A673 (cell line): ENCODE measurements at regions not wholly inside any gene's neighbourhood (a gene's known extent, or its start where the extent isn't known, plus 50 kb on each side); places are given as distances from the start of the nearest gene placed in this dataset.

Experiments
- BruUV-seq: library from RNA; stranded (reverse); fragments of 400-500 nt; replicated peaks from 2 replicates; lab custom pipeline; 2021; lab: Mats Ljungman, UMichigan
- CTCF ChIA-PET: fragments of 300-600 bp; sonication (Branson Sonifier 250); formaldehyde crosslinking; loops from one replicate; lab custom pipeline; 2022; ENCODE audit warnings: antibody characterized with exemption; lab: Charles Lee
- POLR2A ChIA-PET: fragments of 300-600 bp; sonication (Branson Sonifier 250); formaldehyde crosslinking; loops from one replicate; lab custom pipeline; 2022; ENCODE audit warnings: antibody characterized with exemption; ENCODE audit not compliant: low non-redundant PET; lab: Charles Lee
- DNase-seq: peaks from one replicate; pipeline ENCODE4 v3.0.0-alpha.2; 2015; ENCODE audit warnings: low spot score
- H3K27ac ChIP-seq: fragments of 200-600 bp; sonication (generic); 2 replicates; pipeline ENCODE4 v1.5.1; 2016; ENCODE audit warnings: mixed run types, low read depth, mild to moderate bottlenecking, mixed read lengths, antibody characterized with exemption, low read length; ENCODE audit not compliant: poor library complexity, severe bottlenecking
- H3K27me3 ChIP-seq: fragments of 200-600 bp; sonication (generic); replicated peaks from 2 replicates; pipeline ENCODE4 v1.6.1; 2017; ENCODE audit warnings: mixed run types, low read depth, mild to moderate bottlenecking, mixed read lengths, antibody characterized with exemption, low read length; ENCODE audit not compliant: insufficient read depth, poor library complexity
- H3K36me3 ChIP-seq: fragments of 200-600 bp; sonication (generic); 2 replicates; pipeline ENCODE4 v1.6.1; 2016; ENCODE audit warnings: mixed run types, mild to moderate bottlenecking, mixed read lengths, antibody characterized with exemption, low read length; ENCODE audit not compliant: insufficient read depth, poor library complexity, severe bottlenecking
- H3K4me1 ChIP-seq: fragments of 200-600 bp; sonication (generic); 2 replicates; pipeline ENCODE4 v1.6.1; 2017; ENCODE audit warnings: mixed run types, mild to moderate bottlenecking, mixed read lengths, antibody characterized with exemption, low read length; ENCODE audit not compliant: insufficient read depth, poor library complexity, severe bottlenecking
- H3K4me3 ChIP-seq: fragments of 200-600 bp; sonication (generic); 2 replicates; pipeline ENCODE4 v1.5.1; 2016; ENCODE audit warnings: low read depth, mixed run types, mild to moderate bottlenecking, mixed read lengths, low read length; ENCODE audit not compliant: poor library complexity, severe bottlenecking
- H3K9me3 ChIP-seq: fragments of 200-600 bp; sonication (generic); 2 replicates; pipeline ENCODE4 v1.6.1; 2016; ENCODE audit warnings: mixed run types, low read depth, mild to moderate bottlenecking, mixed read lengths, antibody characterized with exemption, low read length; ENCODE audit not compliant: poor library complexity, severe bottlenecking
- EZH2 ChIP-seq: fragments of 200-600 bp; sonication (generic); IDR thresholded peaks from 2 replicates; pipeline ENCODE4 v1.6.1; 2017; ENCODE audit warnings: borderline replicate concordance, low read depth, mild to moderate bottlenecking, mixed read lengths, antibody characterized with exemption, low read length; ENCODE audit not compliant: poor library complexity, severe bottlenecking
- intact Hi-C: fragments of 100-400 bp; cut with micrococcal nuclease; formaldehyde crosslinking; loops from one replicate; pipeline ENCODE4 v1.10.0; 2022; ENCODE audit not compliant: unreplicated experiment
- TF ChIP-seq, protein P1 (sequence below): fragments of 300-800, 200-600 bp; sonication (generic); conservative IDR thresholded peaks from 2 replicates; pipeline ENCODE4 v1.5.1; 2017; ENCODE audit warnings: low read depth, mild to moderate bottlenecking, antibody characterized with exemption, low read length, moderate library complexity, mixed read lengths

GRCh38 chr6:81854474-81854873 lies 102.0 kb upstream of the TENT5A start:
- Histone ChIP-seq H3K4me1 (no peaks in the 10 kb centered on the region), H3K4me3 (no peak overlapping the region), H3K27me3 (no peaks in the 10 kb centered on the region), H3K9me3 (no peaks in the 10 kb centered on the region), H3K27ac (no peak overlapping the region), H3K36me3 (no peaks in the 10 kb centered on the region)
- BruUV-seq: no TSS peak
- POLR2A ChIA-PET: no interaction called here
- intact Hi-C loops: no loop called here
- TF ChIP-seq EZH2: no peak
- TF ChIP-seq, protein P1, sequence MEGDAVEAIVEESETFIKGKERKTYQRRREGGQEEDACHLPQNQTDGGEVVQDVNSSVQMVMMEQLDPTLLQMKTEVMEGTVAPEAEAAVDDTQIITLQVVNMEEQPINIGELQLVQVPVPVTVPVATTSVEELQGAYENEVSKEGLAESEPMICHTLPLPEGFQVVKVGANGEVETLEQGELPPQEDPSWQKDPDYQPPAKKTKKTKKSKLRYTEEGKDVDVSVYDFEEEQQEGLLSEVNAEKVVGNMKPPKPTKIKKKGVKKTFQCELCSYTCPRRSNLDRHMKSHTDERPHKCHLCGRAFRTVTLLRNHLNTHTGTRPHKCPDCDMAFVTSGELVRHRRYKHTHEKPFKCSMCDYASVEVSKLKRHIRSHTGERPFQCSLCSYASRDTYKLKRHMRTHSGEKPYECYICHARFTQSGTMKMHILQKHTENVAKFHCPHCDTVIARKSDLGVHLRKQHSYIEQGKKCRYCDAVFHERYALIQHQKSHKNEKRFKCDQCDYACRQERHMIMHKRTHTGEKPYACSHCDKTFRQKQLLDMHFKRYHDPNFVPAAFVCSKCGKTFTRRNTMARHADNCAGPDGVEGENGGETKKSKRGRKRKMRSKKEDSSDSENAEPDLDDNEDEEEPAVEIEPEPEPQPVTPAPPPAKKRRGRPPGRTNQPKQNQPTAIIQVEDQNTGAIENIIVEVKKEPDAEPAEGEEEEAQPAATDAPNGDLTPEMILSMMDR: no peak
- DNase-seq: no peak
- CTCF ChIA-PET: no interaction called here

DNA sequence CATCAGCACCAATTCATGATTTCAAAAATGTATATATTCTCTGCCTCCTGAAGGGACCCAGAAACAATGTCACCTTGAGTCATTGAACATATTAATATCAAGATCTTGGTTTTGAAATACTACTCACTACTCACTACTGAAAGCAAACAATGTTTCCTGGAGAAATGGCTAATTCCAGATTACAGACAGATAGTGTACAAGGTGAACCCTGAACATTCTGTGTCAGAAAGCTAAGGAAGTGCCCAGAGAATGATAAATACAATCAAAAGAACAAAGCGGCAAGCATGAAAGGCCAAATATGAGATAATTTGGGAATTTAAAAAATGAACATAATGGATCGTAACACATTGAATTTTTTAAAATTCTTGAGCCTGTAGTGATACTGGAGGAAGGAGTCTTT lies 101.5 kb upstream of the TENT5A start:
- POLR2A ChIA-PET: no interaction called here
- no peaks in the 10 kb centered on the region for H3K4me1 ChIP-seq
- no peak for DNase-seq
- CTCF ChIA-PET: no interaction called here
- no TSS peak for BruUV-seq
- H3K4me3 ChIP-seq: no peak overlapping the region
- intact Hi-C loops: no loop called here
- no peaks in the 10 kb centered on the region for H3K27me3 ChIP-seq
- no peaks in the 10 kb centered on the region for H3K9me3 ChIP-seq
- no peaks in the 10 kb centered on the region for H3K36me3 ChIP-seq
- TF ChIP-seq, protein P1: no peak
- no peak for TF ChIP-seq EZH2
- H3K27ac ChIP-seq: no peak overlapping the region

DNA sequence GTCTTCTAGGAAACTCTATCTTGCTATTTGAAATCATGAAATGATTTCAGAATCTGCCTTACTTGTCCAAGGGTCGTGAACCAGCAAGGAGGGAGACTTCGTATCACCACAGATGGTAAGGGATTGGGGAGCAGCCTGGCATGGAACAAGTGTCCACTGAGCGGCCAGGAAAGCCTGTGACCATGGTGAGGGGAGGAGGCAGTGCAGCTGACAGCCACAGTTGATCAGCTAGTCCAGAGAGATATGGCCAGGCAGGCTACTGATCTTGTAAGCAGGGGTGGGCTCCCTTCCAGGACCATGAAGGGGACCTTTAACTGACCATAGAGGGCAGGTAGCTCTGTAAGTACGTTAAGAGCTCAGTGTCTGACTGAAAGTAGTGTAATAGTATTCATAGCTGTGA lies 96.8 kb upstream of the TENT5A start:
- Histone ChIP-seq H3K9me3 (no peaks in the 10 kb centered on the region), H3K27ac (no peak overlapping the region), H3K36me3 (no peaks in the 10 kb centered on the region), H3K27me3 (no peaks in the 10 kb centered on the region), H3K4me3 (no peak overlapping the region), H3K4me1 (no peaks in the 10 kb centered on the region)
- BruUV-seq: no TSS peak
- no peak for TF ChIP-seq EZH2
- TF ChIP-seq, protein P1: no peak
- POLR2A ChIA-PET: no interaction called here
- CTCF ChIA-PET: no interaction called here
- intact Hi-C loops: loop anchor here (1.0 kb wide), 1 partner anchor 22 kb away; no protein-coding TSS in a partner anchor
- no peak for DNase-seq
